ENCODE measurements at regions not wholly inside any gene's neighbourhood (a gene's known extent, or its start where the extent isn't known, plus 50 kb on each side); places are given as distances from the start of the nearest gene placed in this dataset.

DNA sequence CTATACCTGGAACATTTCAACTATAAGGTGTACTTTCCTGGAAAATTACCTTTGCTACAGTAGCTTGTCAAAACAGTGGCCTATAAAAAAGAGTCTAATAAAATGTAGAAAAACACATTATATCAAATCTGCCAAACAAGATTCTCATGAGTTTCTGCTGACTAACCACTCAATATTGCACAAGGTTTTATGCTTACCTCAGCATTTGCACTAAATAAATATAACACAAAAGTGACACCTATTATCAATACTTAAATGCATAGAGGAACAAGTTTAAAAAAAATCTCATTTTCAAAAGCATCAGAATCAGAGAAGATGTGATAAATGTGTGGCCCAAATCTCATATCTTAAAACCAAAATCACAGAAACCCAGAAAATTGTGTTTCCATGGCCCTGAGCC, 281.4 kb downstream of the RSL24D1 start:
- TF ChIP-seq, protein P1, sequence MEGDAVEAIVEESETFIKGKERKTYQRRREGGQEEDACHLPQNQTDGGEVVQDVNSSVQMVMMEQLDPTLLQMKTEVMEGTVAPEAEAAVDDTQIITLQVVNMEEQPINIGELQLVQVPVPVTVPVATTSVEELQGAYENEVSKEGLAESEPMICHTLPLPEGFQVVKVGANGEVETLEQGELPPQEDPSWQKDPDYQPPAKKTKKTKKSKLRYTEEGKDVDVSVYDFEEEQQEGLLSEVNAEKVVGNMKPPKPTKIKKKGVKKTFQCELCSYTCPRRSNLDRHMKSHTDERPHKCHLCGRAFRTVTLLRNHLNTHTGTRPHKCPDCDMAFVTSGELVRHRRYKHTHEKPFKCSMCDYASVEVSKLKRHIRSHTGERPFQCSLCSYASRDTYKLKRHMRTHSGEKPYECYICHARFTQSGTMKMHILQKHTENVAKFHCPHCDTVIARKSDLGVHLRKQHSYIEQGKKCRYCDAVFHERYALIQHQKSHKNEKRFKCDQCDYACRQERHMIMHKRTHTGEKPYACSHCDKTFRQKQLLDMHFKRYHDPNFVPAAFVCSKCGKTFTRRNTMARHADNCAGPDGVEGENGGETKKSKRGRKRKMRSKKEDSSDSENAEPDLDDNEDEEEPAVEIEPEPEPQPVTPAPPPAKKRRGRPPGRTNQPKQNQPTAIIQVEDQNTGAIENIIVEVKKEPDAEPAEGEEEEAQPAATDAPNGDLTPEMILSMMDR (conservative IDR thresholded peaks at IDR 0.05; ENCODE audit: low read length): no peak
- TF ChIP-seq EZH2phosphoT487 (IDR thresholded peaks at IDR 0.05; ENCODE audit: borderline replicate concordance): no peak

Measured in Loucy (cell line).